ENCODE measurements at regions not wholly inside any gene's neighbourhood (a gene's known extent, or its start where the extent isn't known, plus 50 kb on each side); places are given as distances from the start of the nearest gene placed in this dataset.

DNA sequence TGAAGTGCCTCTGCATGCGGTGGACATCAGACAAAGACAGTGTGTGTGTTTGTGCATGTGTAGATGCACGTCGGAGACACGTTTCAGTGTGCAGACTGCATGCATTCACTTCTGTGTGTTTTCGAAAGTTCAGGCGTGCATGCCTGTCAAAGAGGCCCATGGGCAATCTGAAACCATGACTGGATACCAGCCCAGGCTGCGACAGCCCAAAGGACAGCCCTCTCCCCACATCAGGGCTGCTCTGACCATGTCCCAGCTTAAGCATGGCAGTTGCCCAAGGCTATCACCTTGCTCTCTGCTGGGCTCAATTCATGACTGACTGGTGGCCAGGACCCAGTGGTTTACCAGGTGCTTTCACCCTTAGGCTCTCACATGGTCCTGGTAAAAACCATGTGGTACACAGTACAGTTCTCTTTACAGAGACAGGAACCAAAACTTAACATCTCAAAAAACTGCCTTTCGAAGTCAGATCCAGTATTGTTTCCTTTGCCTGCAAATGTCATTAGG, 423.7 kb upstream of the CADM1 start:
- TF ChIP-seq, protein P1, sequence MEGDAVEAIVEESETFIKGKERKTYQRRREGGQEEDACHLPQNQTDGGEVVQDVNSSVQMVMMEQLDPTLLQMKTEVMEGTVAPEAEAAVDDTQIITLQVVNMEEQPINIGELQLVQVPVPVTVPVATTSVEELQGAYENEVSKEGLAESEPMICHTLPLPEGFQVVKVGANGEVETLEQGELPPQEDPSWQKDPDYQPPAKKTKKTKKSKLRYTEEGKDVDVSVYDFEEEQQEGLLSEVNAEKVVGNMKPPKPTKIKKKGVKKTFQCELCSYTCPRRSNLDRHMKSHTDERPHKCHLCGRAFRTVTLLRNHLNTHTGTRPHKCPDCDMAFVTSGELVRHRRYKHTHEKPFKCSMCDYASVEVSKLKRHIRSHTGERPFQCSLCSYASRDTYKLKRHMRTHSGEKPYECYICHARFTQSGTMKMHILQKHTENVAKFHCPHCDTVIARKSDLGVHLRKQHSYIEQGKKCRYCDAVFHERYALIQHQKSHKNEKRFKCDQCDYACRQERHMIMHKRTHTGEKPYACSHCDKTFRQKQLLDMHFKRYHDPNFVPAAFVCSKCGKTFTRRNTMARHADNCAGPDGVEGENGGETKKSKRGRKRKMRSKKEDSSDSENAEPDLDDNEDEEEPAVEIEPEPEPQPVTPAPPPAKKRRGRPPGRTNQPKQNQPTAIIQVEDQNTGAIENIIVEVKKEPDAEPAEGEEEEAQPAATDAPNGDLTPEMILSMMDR (IDR thresholded peaks at IDR 0.05) = no peak
- TF ChIP-seq POLR2A (IDR thresholded peaks at IDR 0.05) = no peak
